DOHH2 (cell line): ENCODE measurements at regions not wholly inside any gene's neighbourhood (a gene's known extent, or its start where the extent isn't known, plus 50 kb on each side); places are given as distances from the start of the nearest gene placed in this dataset.

Experiments
- EZH2phosphoT487 ChIP-seq: fragments of 200-600 bp; sonication (generic); IDR thresholded peaks from 2 replicates; pipeline ENCODE4 v1.6.1; 2017; ENCODE audit warnings: borderline replicate concordance, mild to moderate bottlenecking, antibody characterized with exemption, low read length, moderate library complexity, mixed read lengths
- TF ChIP-seq, protein P1 (sequence below): fragments of 200-600 bp; sonication (generic); IDR thresholded peaks from one replicate; pipeline ENCODE4 v1.5.1; 2014; ENCODE audit warnings: antibody characterized with exemption, mild to moderate bottlenecking, low read depth, low read length; ENCODE audit not compliant: poor library complexity, severe bottlenecking

DNA sequence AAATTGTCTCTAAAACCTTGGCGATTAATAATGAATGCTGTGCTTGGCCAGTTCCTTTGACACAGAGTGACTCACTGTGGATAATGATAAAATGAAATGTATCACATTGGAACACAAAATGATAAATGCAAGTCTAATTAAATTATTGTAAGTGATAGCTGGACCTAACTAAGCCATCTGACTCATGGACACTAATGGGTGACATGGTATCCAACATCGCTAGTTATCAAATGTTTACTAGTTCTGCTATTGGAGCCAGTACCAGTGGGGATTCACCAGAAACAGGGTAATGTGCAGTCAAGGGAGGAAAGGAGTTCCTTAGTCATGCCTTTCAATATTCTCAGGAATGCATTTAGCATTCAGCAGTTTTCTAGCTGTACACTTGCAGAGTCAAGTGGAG lies 736.3 kb upstream of the ACVR2A start:
- TF ChIP-seq, protein P1, sequence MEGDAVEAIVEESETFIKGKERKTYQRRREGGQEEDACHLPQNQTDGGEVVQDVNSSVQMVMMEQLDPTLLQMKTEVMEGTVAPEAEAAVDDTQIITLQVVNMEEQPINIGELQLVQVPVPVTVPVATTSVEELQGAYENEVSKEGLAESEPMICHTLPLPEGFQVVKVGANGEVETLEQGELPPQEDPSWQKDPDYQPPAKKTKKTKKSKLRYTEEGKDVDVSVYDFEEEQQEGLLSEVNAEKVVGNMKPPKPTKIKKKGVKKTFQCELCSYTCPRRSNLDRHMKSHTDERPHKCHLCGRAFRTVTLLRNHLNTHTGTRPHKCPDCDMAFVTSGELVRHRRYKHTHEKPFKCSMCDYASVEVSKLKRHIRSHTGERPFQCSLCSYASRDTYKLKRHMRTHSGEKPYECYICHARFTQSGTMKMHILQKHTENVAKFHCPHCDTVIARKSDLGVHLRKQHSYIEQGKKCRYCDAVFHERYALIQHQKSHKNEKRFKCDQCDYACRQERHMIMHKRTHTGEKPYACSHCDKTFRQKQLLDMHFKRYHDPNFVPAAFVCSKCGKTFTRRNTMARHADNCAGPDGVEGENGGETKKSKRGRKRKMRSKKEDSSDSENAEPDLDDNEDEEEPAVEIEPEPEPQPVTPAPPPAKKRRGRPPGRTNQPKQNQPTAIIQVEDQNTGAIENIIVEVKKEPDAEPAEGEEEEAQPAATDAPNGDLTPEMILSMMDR: no peak
- TF ChIP-seq EZH2phosphoT487: no peak
